Fibroblast of the aortic adventitia (primary cell): ENCODE measurements at regions not wholly inside any gene's neighbourhood (a gene's known extent, or its start where the extent isn't known, plus 50 kb on each side); places are given as distances from the start of the nearest gene placed in this dataset.

ENCODE experiments used
- DNase-seq: peaks from one replicate; pipeline ENCODE4 v3.0.0-alpha.2; 2010; ENCODE audit warnings: low read depth
- H3K4me3 ChIP-seq: 2 replicates; pipeline ENCODE4 v1.5.1; 2011; ENCODE audit warnings: low read depth, mild to moderate bottlenecking, control low read depth, low read length, moderate library complexity
- CTCF ChIP-seq: IDR thresholded peaks from 2 replicates; pipeline ENCODE4 v1.5.1; 2011; ENCODE audit warnings: mild to moderate bottlenecking, low read length, control low read depth, inconsistent platforms; ENCODE audit not compliant: insufficient read depth

- DNase-seq, result no peak
- TF ChIP-seq CTCF, result no peak
- H3K4me3 ChIP-seq, result no peak overlapping the region
These were observed 94.7 kb upstream of the TRIO start for GRCh38 chr5:14048434-14048833.

DNA sequence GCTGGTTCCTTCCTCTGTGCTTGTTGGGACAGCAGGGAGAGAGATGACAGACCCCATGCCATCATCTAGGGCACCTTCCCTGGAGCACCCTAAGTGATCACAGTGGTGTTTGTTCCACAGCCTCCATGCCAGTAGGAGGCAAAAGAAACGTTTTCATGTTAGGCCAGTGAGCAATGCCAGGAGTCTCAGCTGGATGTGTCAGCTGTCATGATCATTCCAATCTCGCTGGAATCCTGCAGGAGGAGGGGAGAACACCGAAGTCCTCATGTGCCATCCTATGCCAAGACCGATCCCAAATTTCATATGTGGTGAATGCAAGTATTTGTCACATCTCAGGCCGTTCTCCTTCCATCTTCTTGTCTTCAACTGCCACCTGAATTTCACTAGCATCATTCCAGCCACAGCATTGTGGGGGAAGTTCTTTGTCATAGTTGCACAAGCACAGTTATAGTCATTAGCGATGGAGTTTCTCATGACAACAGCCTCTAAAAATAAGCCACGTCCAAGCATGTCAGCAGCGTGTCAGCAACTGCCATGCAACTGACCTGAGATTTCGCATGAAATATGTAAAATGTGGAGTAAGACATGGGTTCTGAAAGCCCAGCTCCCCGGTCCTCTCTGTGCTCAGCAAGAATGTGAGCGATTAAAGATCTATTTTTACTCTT, 97.2 kb upstream of the DNAH5 start:
- TF ChIP-seq CTCF, result no peak
- no peak overlapping the region for H3K4me3 ChIP-seq
- DNase-seq, result no peak

GRCh38 chr5:14040542-14040941, 96.1 kb upstream of the DNAH5 start:
- DNase-seq, result peak; percentile 12
- no peak for TF ChIP-seq CTCF
- no peak overlapping the region for H3K4me3 ChIP-seq

- no peak for TF ChIP-seq CTCF
- no peak overlapping the region for H3K4me3 ChIP-seq
- DNase-seq, result peak; percentile 44
These were observed 95.1 kb upstream of the DNAH5 start for GRCh38 chr5:14039576-14039975.

GRCh38 chr5:14039063-14039462, 94.6 kb upstream of the DNAH5 start:
- no peak overlapping the region for H3K4me3 ChIP-seq
- peak; percentile 65 for DNase-seq
- no peak for TF ChIP-seq CTCF

DNA sequence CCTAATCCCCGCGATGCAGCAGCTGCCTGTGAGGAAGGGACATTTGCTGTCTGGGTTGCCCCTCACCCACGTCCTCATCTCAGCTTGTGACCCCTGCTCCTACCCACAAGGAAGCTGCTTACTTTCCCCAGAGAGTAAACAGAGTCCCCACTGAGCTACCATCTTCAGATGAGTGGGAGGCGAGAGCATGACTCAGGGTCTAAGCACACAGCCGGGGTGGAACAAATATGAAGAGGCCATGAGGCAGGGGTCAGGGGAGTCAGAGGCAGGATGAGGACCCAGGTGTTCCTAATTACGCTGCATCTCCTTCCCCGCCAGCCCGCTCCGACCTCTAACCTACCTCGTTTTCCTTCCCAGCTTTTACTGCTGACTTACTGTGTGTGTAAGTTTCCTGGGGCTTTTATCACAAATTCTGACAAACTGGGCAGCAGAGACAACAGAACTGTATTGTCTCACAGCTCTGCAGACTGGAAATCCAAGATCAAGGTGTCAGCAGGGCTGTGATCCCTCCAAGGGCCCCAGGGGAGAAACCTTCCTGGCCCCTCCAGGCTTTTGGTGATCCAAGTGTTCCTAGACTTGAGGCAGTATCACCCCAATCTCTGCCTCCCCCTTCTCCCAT, 94.0 kb upstream of the DNAH5 start:
- DNase-seq, result peak; percentile 78
- H3K4me3 ChIP-seq, result no peak overlapping the region

More for the DNA sequence above, 94.0 kb upstream of the DNAH5 start:
- TF ChIP-seq CTCF, result no peak
